DND-41 (cell line): ENCODE measurements at regions not wholly inside any gene's neighbourhood (a gene's known extent, or its start where the extent isn't known, plus 50 kb on each side); places are given as distances from the start of the nearest gene placed in this dataset.

Source experiments
- ATAC-seq: fragments of 200-7000 bp; cut with Tn5 transposase; 3 replicates; pipeline ENCODE4 v1.9.1; 2021; ENCODE audit warnings: low read depth; ENCODE audit not compliant: insufficient read depth
- DNase-seq: peaks from one replicate; pipeline ENCODE4 v3.0.0-alpha.2; 2020
- H2AFZ ChIP-seq: 2 replicates; pipeline ENCODE4 v1.6.0; 2012; ENCODE audit warnings: low read depth, low read length
- H3K27ac ChIP-seq: 2 replicates; pipeline ENCODE4 v1.5.1; 2012; ENCODE audit warnings: low read length, inconsistent platforms
- H3K27me3 ChIP-seq: fragments of 200-600 bp; sonication (generic); 2 replicates; pipeline ENCODE4 v1.6.0; 2012; ENCODE audit warnings: low read length, mild to moderate bottlenecking, inconsistent platforms; ENCODE audit not compliant: insufficient read depth, poor library complexity
- H3K36me3 ChIP-seq: 2 replicates; pipeline ENCODE4 v1.5.1; 2012; ENCODE audit warnings: low read length, inconsistent platforms; ENCODE audit not compliant: insufficient read depth
- H3K4me1 ChIP-seq: 2 replicates; pipeline ENCODE4 v1.5.1; 2012; ENCODE audit warnings: mild to moderate bottlenecking, low read length; ENCODE audit not compliant: insufficient read depth
- H3K4me2 ChIP-seq: 2 replicates; pipeline ENCODE4 v1.6.0; 2012; ENCODE audit warnings: mild to moderate bottlenecking, moderate library complexity, low read length, inconsistent platforms; ENCODE audit not compliant: insufficient read depth
- H3K4me3 ChIP-seq, 2 experiments: fragments of 200-600 bp in 1 of 2; shearing (Covaris generic) in 1 of 2; 2 replicates each; pipeline ENCODE4 v1.5.1; 2012 to 2016; ENCODE audit warnings: inconsistent platforms in 2 of 2, low read length in 2 of 2, mild to moderate bottlenecking in 2 of 2, low read depth in 1 of 2, moderate library complexity in 1 of 2
- H3K79me2 ChIP-seq: 2 replicates; pipeline ENCODE4 v1.6.0; 2012; ENCODE audit warnings: low read length, inconsistent platforms; ENCODE audit not compliant: insufficient read depth
- H3K9ac ChIP-seq: 2 replicates; pipeline ENCODE4 v1.6.0; 2012; ENCODE audit warnings: low read depth, mild to moderate bottlenecking, inconsistent platforms, low read length, moderate library complexity
- H3K9me3 ChIP-seq: 2 replicates; pipeline ENCODE4 v1.5.1; 2012; ENCODE audit warnings: low read length, moderate library complexity, mild to moderate bottlenecking, inconsistent platforms; ENCODE audit not compliant: insufficient read depth, severe bottlenecking
- H4K20me1 ChIP-seq: 2 replicates; pipeline ENCODE4 v1.6.0; 2012; ENCODE audit warnings: low read length; ENCODE audit not compliant: insufficient read depth
- EZH2 ChIP-seq: IDR thresholded peaks from 3 replicates; pipeline ENCODE4 v1.6.1; 2012; ENCODE audit warnings: borderline replicate concordance, low read depth, mild to moderate bottlenecking, moderate library complexity, low read length, inconsistent platforms; ENCODE audit not compliant: severe bottlenecking
- TF ChIP-seq, protein P1 (sequence below): IDR thresholded peaks from 2 replicates; pipeline ENCODE4 v1.5.1; 2012; ENCODE audit warnings: borderline replicate concordance, low read length, moderate library complexity, mild to moderate bottlenecking; ENCODE audit not compliant: poor library complexity, severe bottlenecking; ENCODE audit errors: extremely low read depth

DNA sequence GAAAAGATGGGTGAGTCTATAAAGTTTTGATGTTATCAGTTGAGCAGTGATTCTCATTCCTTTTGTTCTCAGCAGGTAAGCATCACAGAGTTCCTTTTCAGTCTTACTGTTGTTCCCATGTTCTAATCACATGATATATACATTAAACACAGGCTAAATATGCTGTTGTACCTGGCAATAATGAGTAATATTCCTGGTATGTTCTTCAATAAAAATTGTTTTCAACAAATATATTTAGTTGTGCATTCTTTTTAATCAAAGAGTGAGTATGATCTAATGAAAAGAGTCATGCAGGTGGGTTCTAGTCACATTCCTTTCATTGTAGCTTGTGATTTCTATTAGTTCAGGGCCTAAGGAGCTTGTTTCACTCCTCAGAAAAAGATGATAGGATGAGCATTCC is 288.3 kb upstream of the NETO1 start:
- Histone ChIP-seq H4K20me1 (no peaks in the 10 kb centered on the region), H3K79me2 (no peaks in the 10 kb centered on the region), H3K9me3 (no peaks in the 10 kb centered on the region), H3K27me3 (no peaks in the 10 kb centered on the region), H3K36me3 (no peaks in the 10 kb centered on the region), H3K4me1 (peaks cover 3% of the 10 kb centered on the region; the same call in 1 of the 2 replicates), H3K27ac (no peak overlapping the region), H2AFZ (no peak overlapping the region), H3K9ac (no peak overlapping the region), H3K4me2 (no peak overlapping the region), H3K4me3 (no peak overlapping the region)
- no peak for DNase-seq
- TF ChIP-seq, protein P1, sequence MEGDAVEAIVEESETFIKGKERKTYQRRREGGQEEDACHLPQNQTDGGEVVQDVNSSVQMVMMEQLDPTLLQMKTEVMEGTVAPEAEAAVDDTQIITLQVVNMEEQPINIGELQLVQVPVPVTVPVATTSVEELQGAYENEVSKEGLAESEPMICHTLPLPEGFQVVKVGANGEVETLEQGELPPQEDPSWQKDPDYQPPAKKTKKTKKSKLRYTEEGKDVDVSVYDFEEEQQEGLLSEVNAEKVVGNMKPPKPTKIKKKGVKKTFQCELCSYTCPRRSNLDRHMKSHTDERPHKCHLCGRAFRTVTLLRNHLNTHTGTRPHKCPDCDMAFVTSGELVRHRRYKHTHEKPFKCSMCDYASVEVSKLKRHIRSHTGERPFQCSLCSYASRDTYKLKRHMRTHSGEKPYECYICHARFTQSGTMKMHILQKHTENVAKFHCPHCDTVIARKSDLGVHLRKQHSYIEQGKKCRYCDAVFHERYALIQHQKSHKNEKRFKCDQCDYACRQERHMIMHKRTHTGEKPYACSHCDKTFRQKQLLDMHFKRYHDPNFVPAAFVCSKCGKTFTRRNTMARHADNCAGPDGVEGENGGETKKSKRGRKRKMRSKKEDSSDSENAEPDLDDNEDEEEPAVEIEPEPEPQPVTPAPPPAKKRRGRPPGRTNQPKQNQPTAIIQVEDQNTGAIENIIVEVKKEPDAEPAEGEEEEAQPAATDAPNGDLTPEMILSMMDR: no peak
- no peak for TF ChIP-seq EZH2
- no peak for ATAC-seq

GRCh38 chr18:73153271-73153670 is 285.5 kb upstream of the NETO1 start:
- Histone ChIP-seq H2AFZ (no peak overlapping the region), H3K9ac (no peak overlapping the region), H3K36me3 (no peaks in the 10 kb centered on the region), H3K27me3 (no peaks in the 10 kb centered on the region), H3K4me2 (no peak overlapping the region), H3K4me3 (no peak overlapping the region), H3K9me3 (no peaks in the 10 kb centered on the region), H3K27ac (no peak overlapping the region), H3K79me2 (no peaks in the 10 kb centered on the region), H3K4me1 (no peaks in the 10 kb centered on the region), H4K20me1 (no peaks in the 10 kb centered on the region)
- no peak for ATAC-seq
- no peak for DNase-seq
- TF ChIP-seq EZH2: no peak
- TF ChIP-seq, protein P1: no peak

- H3K4me1 ChIP-seq: no peaks in the 10 kb centered on the region
- no peaks in the 10 kb centered on the region for H3K9me3 ChIP-seq
- no peaks in the 10 kb centered on the region for H3K36me3 ChIP-seq
- H4K20me1 ChIP-seq: no peaks in the 10 kb centered on the region
- H2AFZ ChIP-seq: no peak overlapping the region
- no peak overlapping the region for H3K4me2 ChIP-seq
- no peak overlapping the region for H3K27ac ChIP-seq
- H3K4me3 ChIP-seq: no peak overlapping the region
- ATAC-seq (no peak), DNase-seq (no peak)
- H3K27me3 ChIP-seq: no peaks in the 10 kb centered on the region
- TF ChIP-seq EZH2: no peak
- TF ChIP-seq, protein P1: no peak
- no peaks in the 10 kb centered on the region for H3K79me2 ChIP-seq
- H3K9ac ChIP-seq: no peak overlapping the region
These were observed 283.3 kb upstream of the NETO1 start for GRCh38 chr18:73151086-73151485.

- Histone ChIP-seq H3K9me3 (no peaks in the 10 kb centered on the region), H3K27ac (no peak overlapping the region), H3K27me3 (no peaks in the 10 kb centered on the region), H3K4me2 (no peak overlapping the region), H3K79me2 (no peaks in the 10 kb centered on the region), H3K36me3 (no peaks in the 10 kb centered on the region), H4K20me1 (no peaks in the 10 kb centered on the region), H3K9ac (no peak overlapping the region), H2AFZ (no peak overlapping the region), H3K4me1 (no peaks in the 10 kb centered on the region), H3K4me3 (no peak overlapping the region)
- no peak for DNase-seq
- no peak for TF ChIP-seq EZH2
- TF ChIP-seq, protein P1: no peak
- ATAC-seq: no peak
These were observed 282.4 kb upstream of the NETO1 start for GRCh38 chr18:73150199-73150598.
